Prostate gland (tissue), 2 donors: ENCODE measurements at regions not wholly inside any gene's neighbourhood (a gene's known extent, or its start where the extent isn't known, plus 50 kb on each side); places are given as distances from the start of the nearest gene placed in this dataset.

Source experiments
- CTCF ChIP-seq, 4 experiments: fragments of 200-600 bp in 2 of 4; fragments of 450-650 bp in 2 of 4; sonication (generic) in 2 of 4; IDR thresholded peaks; 1 replicate in 3 of 4; 2 replicates in 1 of 4; pipeline ENCODE4 v1.5.1; 2016 to 2019; ENCODE audit warnings: antibody characterized with exemption in 4 of 4, mild to moderate bottlenecking in 2 of 4, moderate library complexity in 2 of 4
- POLR2A ChIP-seq: fragments of 450-650 bp; IDR thresholded peaks from one replicate; pipeline ENCODE4 v1.6.1; 2016; ENCODE audit warnings: antibody characterized with exemption, mild to moderate bottlenecking
- POLR2AphosphoS5 ChIP-seq: sonication (generic); formaldehyde crosslinking; IDR thresholded peaks from one replicate; pipeline ENCODE4 v1.6.1; 2017; ENCODE audit warnings: antibody characterized with exemption

- TF ChIP-seq POLR2AphosphoS5 (no peak), CTCF (IDR thresholded peaks at IDR 0.05) (no peak), POLR2A (no peak)
Measured at GRCh38 chr4:104940927-104941326, 205.7 kb upstream of the TET2 start.
